ENCODE measurements at regions not wholly inside any gene's neighbourhood (a gene's known extent, or its start where the extent isn't known, plus 50 kb on each side); places are given as distances from the start of the nearest gene placed in this dataset.

DNA sequence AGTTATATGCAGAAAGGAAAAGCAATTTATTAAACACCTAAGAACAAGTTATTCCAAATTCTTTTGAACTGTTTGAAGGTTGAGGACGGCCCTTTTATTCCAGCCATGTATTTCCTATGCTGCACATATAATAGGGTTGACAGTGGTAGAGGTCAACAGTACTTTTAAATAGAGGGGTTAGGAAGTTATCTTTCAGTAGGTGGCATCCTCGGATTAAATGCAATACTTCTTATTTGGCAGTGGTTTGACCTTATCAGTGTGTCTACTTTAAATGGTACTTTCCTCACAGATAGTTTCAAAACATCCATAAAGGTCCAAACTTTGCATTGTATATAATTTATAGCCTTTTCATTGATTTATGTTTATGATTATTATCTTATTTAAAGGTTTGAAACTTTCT lies 558.7 kb downstream of the TUSC7 start:
- TF ChIP-seq, protein P1, sequence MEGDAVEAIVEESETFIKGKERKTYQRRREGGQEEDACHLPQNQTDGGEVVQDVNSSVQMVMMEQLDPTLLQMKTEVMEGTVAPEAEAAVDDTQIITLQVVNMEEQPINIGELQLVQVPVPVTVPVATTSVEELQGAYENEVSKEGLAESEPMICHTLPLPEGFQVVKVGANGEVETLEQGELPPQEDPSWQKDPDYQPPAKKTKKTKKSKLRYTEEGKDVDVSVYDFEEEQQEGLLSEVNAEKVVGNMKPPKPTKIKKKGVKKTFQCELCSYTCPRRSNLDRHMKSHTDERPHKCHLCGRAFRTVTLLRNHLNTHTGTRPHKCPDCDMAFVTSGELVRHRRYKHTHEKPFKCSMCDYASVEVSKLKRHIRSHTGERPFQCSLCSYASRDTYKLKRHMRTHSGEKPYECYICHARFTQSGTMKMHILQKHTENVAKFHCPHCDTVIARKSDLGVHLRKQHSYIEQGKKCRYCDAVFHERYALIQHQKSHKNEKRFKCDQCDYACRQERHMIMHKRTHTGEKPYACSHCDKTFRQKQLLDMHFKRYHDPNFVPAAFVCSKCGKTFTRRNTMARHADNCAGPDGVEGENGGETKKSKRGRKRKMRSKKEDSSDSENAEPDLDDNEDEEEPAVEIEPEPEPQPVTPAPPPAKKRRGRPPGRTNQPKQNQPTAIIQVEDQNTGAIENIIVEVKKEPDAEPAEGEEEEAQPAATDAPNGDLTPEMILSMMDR (conservative IDR thresholded peaks at IDR 0.05): no peak
- no peak for TF ChIP-seq EZH2 (IDR thresholded peaks at IDR 0.05; ENCODE audit: low read depth)

Data from PC-9 (cell line).